ENCODE measurements at regions not wholly inside any gene's neighbourhood (a gene's known extent, or its start where the extent isn't known, plus 50 kb on each side); places are given as distances from the start of the nearest gene placed in this dataset.

DNA sequence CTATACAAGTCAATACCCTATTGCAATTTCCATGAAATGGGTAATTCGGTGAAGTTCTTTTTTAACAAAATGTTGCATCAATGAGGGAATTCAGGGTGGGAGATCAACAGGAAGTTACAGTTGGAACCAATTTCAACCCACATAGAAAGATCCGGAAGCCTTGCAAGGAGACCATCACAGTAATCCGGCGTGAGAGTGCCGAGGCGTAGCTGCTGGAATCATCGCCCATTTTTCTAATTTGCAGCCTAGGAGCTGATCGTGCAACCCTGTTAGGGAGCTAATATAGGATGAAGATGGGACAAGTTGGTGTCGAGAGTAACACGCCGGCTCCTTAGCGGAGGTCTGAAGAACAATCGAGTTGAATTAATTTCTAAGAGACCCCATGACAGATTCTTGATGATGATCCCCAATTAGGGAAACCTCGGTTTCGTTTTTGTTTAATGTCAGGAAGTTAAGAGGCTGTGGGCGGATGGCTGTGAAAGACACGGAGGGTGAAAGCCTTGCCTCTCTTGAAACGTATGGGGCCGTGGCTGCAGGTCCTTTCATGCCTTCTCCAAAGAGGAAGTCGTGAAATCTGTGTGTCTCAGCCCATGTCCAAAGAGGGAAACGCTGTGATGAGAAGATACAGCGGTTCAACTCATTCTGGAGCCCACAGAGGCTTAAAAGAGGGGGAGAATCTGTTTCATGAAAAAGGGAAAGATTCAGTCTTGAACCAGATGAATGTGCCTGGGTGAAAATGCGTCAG is 51.2 kb upstream of the CARD11 start:
- CTCF ChIA-PET: no interaction called here
- H3K9me3 ChIP-seq (ENCODE audit: low read length): no peaks in the 10 kb centered on the region
- BruUV-seq (replicated peaks): no TSS peak
- H4K20me1 ChIP-seq (ENCODE audit: low read length): no peaks in the 10 kb centered on the region
- H3K27me3 ChIP-seq (ENCODE audit: low read length): no peaks in the 10 kb centered on the region
- no peak overlapping the region for H3K27ac ChIP-seq (ENCODE audit: low read length)
- H3K4me1 ChIP-seq (ENCODE audit: insufficient read depth, low read length): no peaks in the 10 kb centered on the region
- POLR2A ChIA-PET (ENCODE audit: unreplicated experiment): no interaction called here
- H3K9ac ChIP-seq (ENCODE audit: low read length): no peak overlapping the region
- H3K9me2 ChIP-seq (replicated peaks; ENCODE audit: low read length): no peaks in the 10 kb centered on the region
- H3F3A ChIP-seq (ENCODE audit: low read length, unreplicated experiment): no peaks in the 10 kb centered on the region
- H3K4me2 ChIP-seq (ENCODE audit: low read length): no peak overlapping the region
- intact Hi-C loops (cut with micrococcal nuclease): no loop called here
- H3K4me3 ChIP-seq (ENCODE audit: low read length): no peak overlapping the region
- no peaks in the 10 kb centered on the region for H3K36me3 ChIP-seq (ENCODE audit: low read depth, low read length)
- ATAC-seq: no peak
- TF ChIP-seq, protein P1, sequence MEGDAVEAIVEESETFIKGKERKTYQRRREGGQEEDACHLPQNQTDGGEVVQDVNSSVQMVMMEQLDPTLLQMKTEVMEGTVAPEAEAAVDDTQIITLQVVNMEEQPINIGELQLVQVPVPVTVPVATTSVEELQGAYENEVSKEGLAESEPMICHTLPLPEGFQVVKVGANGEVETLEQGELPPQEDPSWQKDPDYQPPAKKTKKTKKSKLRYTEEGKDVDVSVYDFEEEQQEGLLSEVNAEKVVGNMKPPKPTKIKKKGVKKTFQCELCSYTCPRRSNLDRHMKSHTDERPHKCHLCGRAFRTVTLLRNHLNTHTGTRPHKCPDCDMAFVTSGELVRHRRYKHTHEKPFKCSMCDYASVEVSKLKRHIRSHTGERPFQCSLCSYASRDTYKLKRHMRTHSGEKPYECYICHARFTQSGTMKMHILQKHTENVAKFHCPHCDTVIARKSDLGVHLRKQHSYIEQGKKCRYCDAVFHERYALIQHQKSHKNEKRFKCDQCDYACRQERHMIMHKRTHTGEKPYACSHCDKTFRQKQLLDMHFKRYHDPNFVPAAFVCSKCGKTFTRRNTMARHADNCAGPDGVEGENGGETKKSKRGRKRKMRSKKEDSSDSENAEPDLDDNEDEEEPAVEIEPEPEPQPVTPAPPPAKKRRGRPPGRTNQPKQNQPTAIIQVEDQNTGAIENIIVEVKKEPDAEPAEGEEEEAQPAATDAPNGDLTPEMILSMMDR (conservative IDR thresholded peaks at IDR 0.05; ENCODE audit: low read depth, low read length): no peak
- DNase-seq: no peak
- H2AFZ ChIP-seq (ENCODE audit: low read length): no peak overlapping the region
- no peaks in the 10 kb centered on the region for H3K79me2 ChIP-seq (ENCODE audit: low read length)

DNA sequence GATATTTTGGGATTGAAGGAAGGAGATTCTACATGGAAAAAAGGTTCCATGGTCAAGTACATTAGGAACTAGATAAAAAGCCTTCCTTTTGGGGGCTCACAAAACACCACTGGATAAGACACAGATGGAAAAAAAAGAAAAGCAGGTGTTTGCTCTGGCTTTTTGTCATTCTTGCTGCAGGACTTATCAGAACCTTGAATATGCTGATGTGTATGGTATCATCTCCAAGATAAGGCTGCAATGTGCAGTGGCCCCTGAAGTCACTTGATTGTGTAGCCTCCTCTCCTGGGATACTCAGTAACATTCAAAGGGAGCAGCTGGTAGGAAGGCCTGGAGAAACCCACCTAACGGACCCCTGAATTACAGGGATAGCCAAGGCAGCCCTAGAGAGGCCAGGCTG is 54.1 kb upstream of the CARD11 start:
- no peaks in the 10 kb centered on the region for H4K20me1 ChIP-seq (ENCODE audit: low read length)
- no peak overlapping the region for H3K27ac ChIP-seq (ENCODE audit: low read length)
- H3K27me3 ChIP-seq (ENCODE audit: low read length): no peaks in the 10 kb centered on the region
- H3K9me3 ChIP-seq (ENCODE audit: low read length): no peaks in the 10 kb centered on the region
- CTCF ChIA-PET: no interaction called here
- intact Hi-C loops (cut with micrococcal nuclease): no loop called here
- no peak overlapping the region for H3K4me2 ChIP-seq (ENCODE audit: low read length)
- POLR2A ChIA-PET (ENCODE audit: unreplicated experiment): no interaction called here
- no peaks in the 10 kb centered on the region for H3K36me3 ChIP-seq (ENCODE audit: low read depth, low read length)
- BruUV-seq (replicated peaks): no TSS peak
- no peaks in the 10 kb centered on the region for H3K79me2 ChIP-seq (ENCODE audit: low read length)
- no peaks in the 10 kb centered on the region for H3K9me2 ChIP-seq (replicated peaks; ENCODE audit: low read length)
- no peak overlapping the region for H2AFZ ChIP-seq (ENCODE audit: low read length)
- no peaks in the 10 kb centered on the region for H3K4me1 ChIP-seq (ENCODE audit: insufficient read depth, low read length)
- H3F3A ChIP-seq (ENCODE audit: low read length, unreplicated experiment): no peaks in the 10 kb centered on the region
- TF ChIP-seq EZH2 (IDR thresholded peaks at IDR 0.05; ENCODE audit: low read length, unreplicated experiment): no peak
- TF ChIP-seq EZH2phosphoT487 (IDR thresholded peaks at IDR 0.05; ENCODE audit: borderline replicate concordance, low read length): no peak
- TF ChIP-seq, protein P1 (conservative IDR thresholded peaks at IDR 0.05; ENCODE audit: low read depth, low read length): no peak
- DNase-seq (no peak), ATAC-seq (no peak)
- no peak overlapping the region for H3K4me3 ChIP-seq (ENCODE audit: low read length)
- no peak overlapping the region for H3K9ac ChIP-seq (ENCODE audit: low read length)

DNA sequence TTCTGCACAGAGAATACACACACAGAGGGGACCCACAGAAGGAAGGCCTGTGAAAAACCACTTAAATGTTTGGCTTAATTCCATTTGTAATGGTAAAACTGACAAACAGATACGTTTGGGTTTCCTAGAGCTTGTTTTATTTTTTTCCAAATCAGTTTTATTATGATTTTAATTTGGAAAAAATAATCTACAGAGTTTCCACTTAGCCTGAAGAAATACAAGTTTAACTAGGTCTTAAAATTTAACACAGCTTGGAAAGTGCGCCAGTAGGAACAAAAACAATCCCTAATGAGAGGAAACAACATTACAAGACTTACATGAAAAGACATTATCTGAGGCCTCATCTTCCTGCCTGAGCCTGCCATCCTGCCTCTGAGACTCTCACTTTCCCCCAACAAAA is 58.5 kb upstream of the CARD11 start:
- Histone ChIP-seq H3K9me3 (ENCODE audit: low read length) (no peaks in the 10 kb centered on the region), H3K79me2 (ENCODE audit: low read length) (no peaks in the 10 kb centered on the region), H3K4me2 (ENCODE audit: low read length) (no peak overlapping the region), H3K36me3 (ENCODE audit: low read depth, low read length) (no peaks in the 10 kb centered on the region), H3K9me2 (replicated peaks; ENCODE audit: low read length) (no peaks in the 10 kb centered on the region), H4K20me1 (ENCODE audit: low read length) (no peaks in the 10 kb centered on the region), H3K4me1 (ENCODE audit: insufficient read depth, low read length) (peaks cover 14% of the 10 kb centered on the region; the same call in 1 of the 2 replicates), H3F3A (ENCODE audit: low read length, unreplicated experiment) (no peaks in the 10 kb centered on the region), H2AFZ (ENCODE audit: low read length) (0 out of 2 replicates have a peak overlapping the region, but pooled peaks have one; percentile 20), H3K4me3 (ENCODE audit: low read length) (no peak overlapping the region), H3K27me3 (ENCODE audit: low read length) (no peaks in the 10 kb centered on the region), H3K9ac (ENCODE audit: low read length) (no peak overlapping the region), H3K27ac (ENCODE audit: low read length) (no peak overlapping the region)
- DNase-seq (no peak), ATAC-seq (no peak)
- POLR2A ChIA-PET (ENCODE audit: unreplicated experiment): no interaction called here
- TF ChIP-seq EZH2 (IDR thresholded peaks at IDR 0.05; ENCODE audit: low read length, unreplicated experiment): no peak
- TF ChIP-seq, protein P1 (conservative IDR thresholded peaks at IDR 0.05; ENCODE audit: low read depth, low read length): no peak
- no peak for TF ChIP-seq EZH2phosphoT487 (IDR thresholded peaks at IDR 0.05; ENCODE audit: borderline replicate concordance, low read length)
- intact Hi-C loops (cut with micrococcal nuclease): no loop called here
- CTCF ChIA-PET: no interaction called here
- BruUV-seq (replicated peaks): no TSS peak

All from PC-3 (cell line).